ENCODE measurements at regions not wholly inside any gene's neighbourhood (a gene's known extent, or its start where the extent isn't known, plus 50 kb on each side); places are given as distances from the start of the nearest gene placed in this dataset.

DNA sequence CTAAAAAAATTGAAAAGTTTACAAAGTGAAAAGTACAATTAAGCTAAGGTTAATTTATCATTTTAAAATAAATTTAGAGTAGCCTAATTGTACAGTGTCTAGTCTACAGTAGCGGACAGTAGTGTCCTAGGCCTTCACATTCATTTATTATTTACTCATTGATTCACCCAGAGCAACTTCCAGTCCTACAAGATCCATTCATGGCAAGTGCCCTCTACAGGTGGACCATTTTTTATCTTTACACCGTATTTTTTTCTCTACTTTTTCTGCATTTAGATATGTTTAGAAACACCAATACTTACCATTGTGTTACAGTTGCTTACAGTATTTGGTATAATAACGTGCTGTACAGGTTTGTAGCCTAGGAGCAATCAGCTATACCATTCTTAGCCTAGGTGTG is 84.1 kb downstream of the TSN start (continued):
- TF ChIP-seq, protein P1, sequence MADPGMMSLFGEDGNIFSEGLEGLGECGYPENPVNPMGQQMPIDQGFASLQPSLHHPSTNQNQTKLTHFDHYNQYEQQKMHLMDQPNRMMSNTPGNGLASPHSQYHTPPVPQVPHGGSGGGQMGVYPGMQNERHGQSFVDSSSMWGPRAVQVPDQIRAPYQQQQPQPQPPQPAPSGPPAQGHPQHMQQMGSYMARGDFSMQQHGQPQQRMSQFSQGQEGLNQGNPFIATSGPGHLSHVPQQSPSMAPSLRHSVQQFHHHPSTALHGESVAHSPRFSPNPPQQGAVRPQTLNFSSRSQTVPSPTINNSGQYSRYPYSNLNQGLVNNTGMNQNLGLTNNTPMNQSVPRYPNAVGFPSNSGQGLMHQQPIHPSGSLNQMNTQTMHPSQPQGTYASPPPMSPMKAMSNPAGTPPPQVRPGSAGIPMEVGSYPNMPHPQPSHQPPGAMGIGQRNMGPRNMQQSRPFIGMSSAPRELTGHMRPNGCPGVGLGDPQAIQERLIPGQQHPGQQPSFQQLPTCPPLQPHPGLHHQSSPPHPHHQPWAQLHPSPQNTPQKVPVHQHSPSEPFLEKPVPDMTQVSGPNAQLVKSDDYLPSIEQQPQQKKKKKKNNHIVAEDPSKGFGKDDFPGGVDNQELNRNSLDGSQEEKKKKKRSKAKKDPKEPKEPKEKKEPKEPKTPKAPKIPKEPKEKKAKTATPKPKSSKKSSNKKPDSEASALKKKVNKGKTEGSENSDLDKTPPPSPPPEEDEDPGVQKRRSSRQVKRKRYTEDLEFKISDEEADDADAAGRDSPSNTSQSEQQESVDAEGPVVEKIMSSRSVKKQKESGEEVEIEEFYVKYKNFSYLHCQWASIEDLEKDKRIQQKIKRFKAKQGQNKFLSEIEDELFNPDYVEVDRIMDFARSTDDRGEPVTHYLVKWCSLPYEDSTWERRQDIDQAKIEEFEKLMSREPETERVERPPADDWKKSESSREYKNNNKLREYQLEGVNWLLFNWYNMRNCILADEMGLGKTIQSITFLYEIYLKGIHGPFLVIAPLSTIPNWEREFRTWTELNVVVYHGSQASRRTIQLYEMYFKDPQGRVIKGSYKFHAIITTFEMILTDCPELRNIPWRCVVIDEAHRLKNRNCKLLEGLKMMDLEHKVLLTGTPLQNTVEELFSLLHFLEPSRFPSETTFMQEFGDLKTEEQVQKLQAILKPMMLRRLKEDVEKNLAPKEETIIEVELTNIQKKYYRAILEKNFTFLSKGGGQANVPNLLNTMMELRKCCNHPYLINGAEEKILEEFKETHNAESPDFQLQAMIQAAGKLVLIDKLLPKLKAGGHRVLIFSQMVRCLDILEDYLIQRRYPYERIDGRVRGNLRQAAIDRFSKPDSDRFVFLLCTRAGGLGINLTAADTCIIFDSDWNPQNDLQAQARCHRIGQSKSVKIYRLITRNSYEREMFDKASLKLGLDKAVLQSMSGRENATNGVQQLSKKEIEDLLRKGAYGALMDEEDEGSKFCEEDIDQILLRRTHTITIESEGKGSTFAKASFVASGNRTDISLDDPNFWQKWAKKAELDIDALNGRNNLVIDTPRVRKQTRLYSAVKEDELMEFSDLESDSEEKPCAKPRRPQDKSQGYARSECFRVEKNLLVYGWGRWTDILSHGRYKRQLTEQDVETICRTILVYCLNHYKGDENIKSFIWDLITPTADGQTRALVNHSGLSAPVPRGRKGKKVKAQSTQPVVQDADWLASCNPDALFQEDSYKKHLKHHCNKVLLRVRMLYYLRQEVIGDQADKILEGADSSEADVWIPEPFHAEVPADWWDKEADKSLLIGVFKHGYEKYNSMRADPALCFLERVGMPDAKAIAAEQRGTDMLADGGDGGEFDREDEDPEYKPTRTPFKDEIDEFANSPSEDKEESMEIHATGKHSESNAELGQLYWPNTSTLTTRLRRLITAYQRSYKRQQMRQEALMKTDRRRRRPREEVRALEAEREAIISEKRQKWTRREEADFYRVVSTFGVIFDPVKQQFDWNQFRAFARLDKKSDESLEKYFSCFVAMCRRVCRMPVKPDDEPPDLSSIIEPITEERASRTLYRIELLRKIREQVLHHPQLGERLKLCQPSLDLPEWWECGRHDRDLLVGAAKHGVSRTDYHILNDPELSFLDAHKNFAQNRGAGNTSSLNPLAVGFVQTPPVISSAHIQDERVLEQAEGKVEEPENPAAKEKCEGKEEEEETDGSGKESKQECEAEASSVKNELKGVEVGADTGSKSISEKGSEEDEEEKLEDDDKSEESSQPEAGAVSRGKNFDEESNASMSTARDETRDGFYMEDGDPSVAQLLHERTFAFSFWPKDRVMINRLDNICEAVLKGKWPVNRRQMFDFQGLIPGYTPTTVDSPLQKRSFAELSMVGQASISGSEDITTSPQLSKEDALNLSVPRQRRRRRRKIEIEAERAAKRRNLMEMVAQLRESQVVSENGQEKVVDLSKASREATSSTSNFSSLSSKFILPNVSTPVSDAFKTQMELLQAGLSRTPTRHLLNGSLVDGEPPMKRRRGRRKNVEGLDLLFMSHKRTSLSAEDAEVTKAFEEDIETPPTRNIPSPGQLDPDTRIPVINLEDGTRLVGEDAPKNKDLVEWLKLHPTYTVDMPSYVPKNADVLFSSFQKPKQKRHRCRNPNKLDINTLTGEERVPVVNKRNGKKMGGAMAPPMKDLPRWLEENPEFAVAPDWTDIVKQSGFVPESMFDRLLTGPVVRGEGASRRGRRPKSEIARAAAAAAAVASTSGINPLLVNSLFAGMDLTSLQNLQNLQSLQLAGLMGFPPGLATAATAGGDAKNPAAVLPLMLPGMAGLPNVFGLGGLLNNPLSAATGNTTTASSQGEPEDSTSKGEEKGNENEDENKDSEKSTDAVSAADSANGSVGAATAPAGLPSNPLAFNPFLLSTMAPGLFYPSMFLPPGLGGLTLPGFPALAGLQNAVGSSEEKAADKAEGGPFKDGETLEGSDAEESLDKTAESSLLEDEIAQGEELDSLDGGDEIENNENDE (IDR thresholded peaks at IDR 0.05; ENCODE audit: insufficient replicate concordance, low read length) = no peak
- TF ChIP-seq BACH1 (IDR thresholded peaks at IDR 0.05; ENCODE audit: low read length) = no peak
- TF ChIP-seq SP4 (IDR thresholded peaks at IDR 0.05; ENCODE audit: low read length) = no peak
- TF ChIP-seq BCL11A (IDR thresholded peaks at IDR 0.05; ENCODE audit: low read depth in 2 of 2, low read length in 2 of 2) = no peak
- TF ChIP-seq TEAD4 (IDR thresholded peaks at IDR 0.05; ENCODE audit: low read depth, low read length) = no peak
- no peak for TF ChIP-seq BRCA1 (IDR thresholded peaks at IDR 0.05; ENCODE audit: low read depth, low read length)
